SU-DHL-6 (cell line): ENCODE measurements at regions not wholly inside any gene's neighbourhood (a gene's known extent, or its start where the extent isn't known, plus 50 kb on each side); places are given as distances from the start of the nearest gene placed in this dataset.

ENCODE experiments used
- CTCF ChIP-seq: fragments of 200-600 bp; sonication (generic); IDR thresholded peaks from one replicate; pipeline ENCODE4 v1.5.1; 2017; ENCODE audit warnings: antibody characterized with exemption, mild to moderate bottlenecking, low read length, moderate library complexity; ENCODE audit not compliant: insufficient read depth, poor library complexity, severe bottlenecking
- EZH2phosphoT487 ChIP-seq: fragments of 200-600 bp; sonication (generic), shearing (Covaris generic); conservative IDR thresholded peaks from 2 replicates; pipeline ENCODE4 v1.6.1; 2018; ENCODE audit warnings: mild to moderate bottlenecking, antibody characterized with exemption, low read length, moderate library complexity, mixed read lengths

- TF ChIP-seq CTCF = no peak
- no peak for TF ChIP-seq EZH2phosphoT487
Measured at GRCh38 chr2:133888107-133888506, 319.8 kb upstream of the NCKAP5 start.
